Peyer's patch (tissue), 4 donors: ENCODE measurements at regions not wholly inside any gene's neighbourhood (a gene's known extent, or its start where the extent isn't known, plus 50 kb on each side); places are given as distances from the start of the nearest gene placed in this dataset.

Source experiments
- POLR2A ChIP-seq, 2 donors: fragments of 450-650 bp; IDR thresholded peaks; one replicate each; pipeline ENCODE4 v1.5.1; 2017; ENCODE audit warnings: antibody characterized with exemption in 2 of 2, mild to moderate bottlenecking in 2 of 2, moderate library complexity in 2 of 2
- TF ChIP-seq, protein P1 (sequence below), 6 experiments: fragments of 450-650 bp in 4 of 6; fragments of 200-600 bp in 2 of 6; sonication (generic) in 1 of 6; IDR thresholded peaks; one replicate each; pipeline ENCODE4 v1.5.1; 2017 to 2019; ENCODE audit warnings: antibody characterized with exemption in 6 of 6, mild to moderate bottlenecking in 3 of 6, moderate library complexity in 1 of 6

GRCh38 chr18:34978533-34978893, 62.7 kb upstream of the MAPRE2 start:
- TF ChIP-seq, protein P1, sequence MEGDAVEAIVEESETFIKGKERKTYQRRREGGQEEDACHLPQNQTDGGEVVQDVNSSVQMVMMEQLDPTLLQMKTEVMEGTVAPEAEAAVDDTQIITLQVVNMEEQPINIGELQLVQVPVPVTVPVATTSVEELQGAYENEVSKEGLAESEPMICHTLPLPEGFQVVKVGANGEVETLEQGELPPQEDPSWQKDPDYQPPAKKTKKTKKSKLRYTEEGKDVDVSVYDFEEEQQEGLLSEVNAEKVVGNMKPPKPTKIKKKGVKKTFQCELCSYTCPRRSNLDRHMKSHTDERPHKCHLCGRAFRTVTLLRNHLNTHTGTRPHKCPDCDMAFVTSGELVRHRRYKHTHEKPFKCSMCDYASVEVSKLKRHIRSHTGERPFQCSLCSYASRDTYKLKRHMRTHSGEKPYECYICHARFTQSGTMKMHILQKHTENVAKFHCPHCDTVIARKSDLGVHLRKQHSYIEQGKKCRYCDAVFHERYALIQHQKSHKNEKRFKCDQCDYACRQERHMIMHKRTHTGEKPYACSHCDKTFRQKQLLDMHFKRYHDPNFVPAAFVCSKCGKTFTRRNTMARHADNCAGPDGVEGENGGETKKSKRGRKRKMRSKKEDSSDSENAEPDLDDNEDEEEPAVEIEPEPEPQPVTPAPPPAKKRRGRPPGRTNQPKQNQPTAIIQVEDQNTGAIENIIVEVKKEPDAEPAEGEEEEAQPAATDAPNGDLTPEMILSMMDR (IDR thresholded peaks at IDR 0.05), result no peak
- no peak for TF ChIP-seq POLR2A (IDR thresholded peaks at IDR 0.05)
